ENCODE measurements at regions not wholly inside any gene's neighbourhood (a gene's known extent, or its start where the extent isn't known, plus 50 kb on each side); places are given as distances from the start of the nearest gene placed in this dataset.

DNA sequence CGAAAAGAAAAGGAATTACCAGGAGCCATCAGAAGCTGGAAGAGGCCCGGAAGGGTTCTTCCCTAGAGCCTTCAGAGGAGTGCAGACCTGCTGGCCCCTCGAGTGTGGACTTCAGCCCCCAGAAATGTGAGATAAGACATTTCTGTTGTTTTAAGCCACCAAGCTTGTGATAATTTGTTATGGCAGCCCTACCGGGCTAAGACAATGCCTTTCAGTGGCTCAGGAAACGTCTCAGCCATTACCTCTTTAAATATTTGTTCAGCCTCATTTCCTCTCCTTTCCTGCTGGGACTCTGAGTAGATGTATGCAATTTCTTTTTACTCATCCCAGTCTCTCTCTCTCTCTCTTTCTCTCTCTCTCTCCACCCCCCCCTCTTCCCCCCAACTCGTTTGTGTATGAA lies 174.7 kb upstream of the GRB10 start:
- WGBS, 2 donors: 57 to 60% methylated on average over 6 of the region's 6 CpGs
- TF ChIP-seq, protein P1, sequence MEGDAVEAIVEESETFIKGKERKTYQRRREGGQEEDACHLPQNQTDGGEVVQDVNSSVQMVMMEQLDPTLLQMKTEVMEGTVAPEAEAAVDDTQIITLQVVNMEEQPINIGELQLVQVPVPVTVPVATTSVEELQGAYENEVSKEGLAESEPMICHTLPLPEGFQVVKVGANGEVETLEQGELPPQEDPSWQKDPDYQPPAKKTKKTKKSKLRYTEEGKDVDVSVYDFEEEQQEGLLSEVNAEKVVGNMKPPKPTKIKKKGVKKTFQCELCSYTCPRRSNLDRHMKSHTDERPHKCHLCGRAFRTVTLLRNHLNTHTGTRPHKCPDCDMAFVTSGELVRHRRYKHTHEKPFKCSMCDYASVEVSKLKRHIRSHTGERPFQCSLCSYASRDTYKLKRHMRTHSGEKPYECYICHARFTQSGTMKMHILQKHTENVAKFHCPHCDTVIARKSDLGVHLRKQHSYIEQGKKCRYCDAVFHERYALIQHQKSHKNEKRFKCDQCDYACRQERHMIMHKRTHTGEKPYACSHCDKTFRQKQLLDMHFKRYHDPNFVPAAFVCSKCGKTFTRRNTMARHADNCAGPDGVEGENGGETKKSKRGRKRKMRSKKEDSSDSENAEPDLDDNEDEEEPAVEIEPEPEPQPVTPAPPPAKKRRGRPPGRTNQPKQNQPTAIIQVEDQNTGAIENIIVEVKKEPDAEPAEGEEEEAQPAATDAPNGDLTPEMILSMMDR (IDR thresholded peaks at IDR 0.05): no peak
- TF ChIP-seq POLR2A (IDR thresholded peaks at IDR 0.05): no peak
- DNase-seq (ENCODE audit: low spot score in 2 of 2): no peak
- intact Hi-C loops (cut with DNase I; ENCODE audit: low total_unique reads): no loop called here
- no peak overlapping the region for H3K4me3 ChIP-seq (ENCODE audit: low read depth, poor library complexity, severe bottlenecking)

- WGBS, 2 donors: 91 to 93% methylated on average over 8 of the region's 8 CpGs
Observed at GRCh38 chr7:50956522-50957155, 173.9 kb upstream of the GRB10 start.

DNA sequence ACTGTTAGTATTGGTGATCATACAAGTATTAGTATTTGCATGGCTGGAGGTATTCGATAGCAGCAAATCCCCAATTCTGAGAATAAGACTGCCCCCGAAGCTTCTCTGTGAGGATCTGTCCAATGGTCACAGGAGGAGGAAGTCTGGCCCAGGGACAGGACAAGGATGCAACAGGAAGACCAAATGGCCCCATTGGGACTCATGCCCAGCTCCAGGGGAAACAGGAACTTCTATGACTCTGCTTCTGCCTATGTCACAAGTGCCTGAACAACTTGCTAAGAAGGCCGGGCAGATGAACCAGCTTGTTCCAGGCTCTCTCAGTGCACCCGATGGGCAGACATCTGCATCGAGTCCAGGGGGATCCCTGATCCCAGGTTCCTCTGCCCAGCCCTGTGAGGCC lies 172.0 kb upstream of the GRB10 start:
- H3K4me3 ChIP-seq (ENCODE audit: low read depth, poor library complexity, severe bottlenecking): no peak overlapping the region
- no peak for DNase-seq (ENCODE audit: low spot score in 2 of 2)
- 69 to 92% methylated on average over 5 of the region's 5 CpGs for WGBS, 2 donors
- no peak for TF ChIP-seq POLR2A (IDR thresholded peaks at IDR 0.05)
- TF ChIP-seq, protein P1 (IDR thresholded peaks at IDR 0.05): no peak
- intact Hi-C loops (cut with DNase I; ENCODE audit: low total_unique reads): no loop called here

More at GRCh38 chr7:50956522-50957155, 173.9 kb upstream of the GRB10 start:
- no peak overlapping the region for H3K4me3 ChIP-seq (ENCODE audit: low read depth, poor library complexity, severe bottlenecking)
- no peak for TF ChIP-seq POLR2A (IDR thresholded peaks at IDR 0.05)
- TF ChIP-seq, protein P1 (IDR thresholded peaks at IDR 0.05): no peak
- intact Hi-C loops (cut with DNase I; ENCODE audit: low total_unique reads): no loop called here
- DNase-seq (ENCODE audit: low spot score in 2 of 2): no peak

- intact Hi-C loops (cut with DNase I; ENCODE audit: low total_unique reads): no loop called here
- TF ChIP-seq POLR2A (IDR thresholded peaks at IDR 0.05): no peak
- TF ChIP-seq, protein P1 (IDR thresholded peaks at IDR 0.05): no peak
- WGBS, 2 donors: 81 to 86% methylated on average over 4 of the region's 4 CpGs
- no peak for DNase-seq (ENCODE audit: low spot score in 2 of 2)
- H3K4me3 ChIP-seq (ENCODE audit: low read depth, poor library complexity, severe bottlenecking): no peak overlapping the region
Observed at GRCh38 chr7:50954245-50954644, 171.5 kb upstream of the GRB10 start.

DNA sequence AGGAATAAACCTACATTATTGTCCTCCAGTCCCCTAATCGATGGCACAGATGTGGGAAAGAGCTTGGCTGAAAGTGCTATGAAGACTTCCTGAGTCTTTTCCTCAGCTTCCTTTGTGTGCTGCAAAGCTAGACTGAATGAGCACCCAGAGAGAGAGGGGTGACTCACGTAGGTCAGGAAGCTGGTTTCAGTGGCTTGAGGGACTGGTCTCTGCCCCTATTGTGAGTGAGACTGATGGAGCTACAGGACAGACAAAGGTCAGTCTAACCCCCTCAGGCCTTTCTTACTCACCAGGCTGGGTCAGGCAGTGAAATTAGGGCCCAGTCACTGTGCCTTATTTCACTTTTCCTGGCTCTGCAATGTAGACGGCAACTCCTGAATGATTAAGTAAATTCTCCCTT lies 171.1 kb upstream of the GRB10 start:
- no peak overlapping the region for H3K4me3 ChIP-seq (ENCODE audit: low read depth, poor library complexity, severe bottlenecking)
- intact Hi-C loops (cut with DNase I; ENCODE audit: low total_unique reads): no loop called here
- 72 to 76% methylated on average over 3 of the region's 3 CpGs for WGBS, 2 donors
- DNase-seq (ENCODE audit: low spot score in 2 of 2): no peak
- TF ChIP-seq POLR2A (IDR thresholded peaks at IDR 0.05): no peak
- TF ChIP-seq, protein P1 (IDR thresholded peaks at IDR 0.05): no peak

DNA sequence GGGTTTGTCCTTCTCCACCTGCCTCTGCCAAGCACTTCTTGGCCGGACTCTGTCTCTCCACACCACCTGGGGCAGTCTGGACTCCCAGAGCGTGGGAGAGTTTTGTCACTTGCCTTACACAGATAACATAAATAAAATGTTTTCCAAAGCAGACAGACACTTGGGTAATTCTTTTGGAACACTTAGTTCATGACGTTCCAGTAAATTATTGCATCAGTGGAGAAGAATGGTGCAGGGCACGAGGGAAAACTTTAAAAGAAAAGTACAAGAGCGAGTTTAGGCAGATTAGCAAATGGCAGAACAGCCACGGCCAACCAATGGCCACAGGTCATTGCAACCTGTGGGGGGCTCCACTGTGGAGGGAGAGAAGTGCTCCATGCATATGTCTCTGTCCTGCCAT lies 170.6 kb upstream of the GRB10 start:
- WGBS, 2 donors: 43 to 50% methylated on average over 6 of the region's 6 CpGs
- TF ChIP-seq, protein P1 (IDR thresholded peaks at IDR 0.05): no peak
- no peak for TF ChIP-seq POLR2A (IDR thresholded peaks at IDR 0.05)
- DNase-seq (ENCODE audit: low spot score in 2 of 2): no peak
- intact Hi-C loops (cut with DNase I; ENCODE audit: low total_unique reads): no loop called here
- no peak overlapping the region for H3K4me3 ChIP-seq (ENCODE audit: low read depth, poor library complexity, severe bottlenecking)
